GM23338 (cell line): ENCODE measurements at regions not wholly inside any gene's neighbourhood (a gene's known extent, or its start where the extent isn't known, plus 50 kb on each side); places are given as distances from the start of the nearest gene placed in this dataset.

Source experiments
- ATAC-seq: fragments of 200-7000 bp; cut with Tn5 transposase; 3 replicates; pipeline ENCODE4 v1.9.1; 2020
- DNase-seq: peaks from one replicate; pipeline ENCODE4 v3.0.0-alpha.2; 2015; ENCODE audit warnings: low spot score
- H2AFZ ChIP-seq: fragments of 200-600 bp; sonication (generic); 2 replicates; pipeline ENCODE4 v1.8.0; 2016; ENCODE audit warnings: antibody characterized with exemption, mild to moderate bottlenecking, moderate library complexity
- H3F3A ChIP-seq: fragments of 200-600 bp; sonication (generic); replicated peaks from 2 replicates; pipeline ENCODE4 v1.8.0; 2017; ENCODE audit warnings: antibody characterized with exemption, mixed run types, low read depth
- H3K27ac ChIP-seq: fragments of 200-600 bp; sonication (generic); 2 replicates; pipeline ENCODE4 v1.6.1; 2016; ENCODE audit warnings: low read depth
- H3K27me3 ChIP-seq: fragments of 200-600 bp; sonication (generic); 2 replicates; pipeline ENCODE4 v1.8.0; 2016; ENCODE audit warnings: mild to moderate bottlenecking, mixed run types, moderate library complexity; ENCODE audit not compliant: insufficient read depth
- H3K36me3 ChIP-seq: fragments of 200-600 bp; sonication (generic); 2 replicates; pipeline ENCODE4 v1.8.0; 2016; ENCODE audit warnings: mild to moderate bottlenecking; ENCODE audit not compliant: insufficient read depth
- H3K4me1 ChIP-seq: fragments of 200-600 bp; sonication (generic); 2 replicates; pipeline ENCODE4 v1.8.0; 2016; ENCODE audit warnings: mild to moderate bottlenecking, moderate library complexity; ENCODE audit not compliant: insufficient read depth
- H3K4me2 ChIP-seq: fragments of 200-600 bp; sonication (generic); 2 replicates; pipeline ENCODE4 v1.7.1; 2017; ENCODE audit warnings: mixed run types
- H3K4me3 ChIP-seq: fragments of 200-600 bp; sonication (generic); 2 replicates; pipeline ENCODE4 v1.6.1; 2016; ENCODE audit warnings: mixed run types
- H3K79me2 ChIP-seq: fragments of 200-600 bp; sonication (generic); replicated peaks from 2 replicates; pipeline ENCODE4 v1.8.0; 2017; ENCODE audit warnings: mild to moderate bottlenecking; ENCODE audit not compliant: insufficient read depth
- H3K9me2 ChIP-seq: fragments of 200-600 bp; sonication (generic); 2 replicates; pipeline ENCODE4 v1.8.0; 2017; ENCODE audit not compliant: insufficient read depth
- H4K20me1 ChIP-seq: fragments of 200-600 bp; sonication (generic); replicated peaks from 2 replicates; pipeline ENCODE4 v1.8.0; 2017; ENCODE audit warnings: mild to moderate bottlenecking; ENCODE audit not compliant: insufficient read depth
- H3K27ac Mint-ChIP-seq: 2 replicates; pipeline ENCODE4 v1.8.0; 2020; ENCODE audit warnings: inconsistent platforms, mild to moderate bottlenecking, moderate library complexity, mixed read lengths
- H3K27me3 Mint-ChIP-seq: 3 replicates; pipeline ENCODE4 v1.8.0; 2022; ENCODE audit warnings: low read depth, mild to moderate bottlenecking, moderate library complexity, mixed read lengths, inconsistent platforms; ENCODE audit not compliant: insufficient read depth, poor library complexity
- H3K36me3 Mint-ChIP-seq: 3 replicates; pipeline ENCODE4 v1.8.0; 2021; ENCODE audit warnings: low read depth, mild to moderate bottlenecking, inconsistent platforms, moderate library complexity, mixed read lengths
- H3K4me1 Mint-ChIP-seq: 3 replicates; pipeline ENCODE4 v1.8.0; 2020; ENCODE audit warnings: mild to moderate bottlenecking, inconsistent platforms, mixed read lengths
- H3K4me3 Mint-ChIP-seq: 3 replicates; pipeline ENCODE4 v1.8.0; 2021; ENCODE audit warnings: moderate library complexity, mild to moderate bottlenecking, inconsistent platforms, mixed read lengths
- H3K9me3 Mint-ChIP-seq: 3 replicates; pipeline ENCODE4 v1.8.0; 2020; ENCODE audit warnings: moderate library complexity, mild to moderate bottlenecking, inconsistent platforms, mixed read lengths
- CREB1 ChIP-seq: fragments of 250-450 bp; sonication (Bioruptor Pico); IDR thresholded peaks from 2 replicates; pipeline ENCODE4 v1.5.0; 2020; ENCODE audit warnings: low read depth, mild to moderate bottlenecking, moderate library complexity
- ETS1 ChIP-seq: IDR thresholded peaks from 2 replicates; pipeline ENCODE4 v1.6.1; 2016; ENCODE audit warnings: antibody characterized with exemption
- EZH2 ChIP-seq: fragments of 200-600 bp; sonication (generic); IDR thresholded peaks from one replicate; pipeline ENCODE4 v1.8.0; 2017; ENCODE audit warnings: antibody characterized with exemption, mild to moderate bottlenecking, low read depth; ENCODE audit not compliant: unreplicated experiment
- EZH2phosphoT487 ChIP-seq: fragments of 200-600 bp; sonication (generic); IDR thresholded peaks from one replicate; pipeline ENCODE4 v1.8.1; 2018; ENCODE audit warnings: antibody characterized with exemption; ENCODE audit not compliant: unreplicated experiment
- JUNB ChIP-seq: IDR thresholded peaks from one replicate; pipeline ENCODE4 v1.6.1; 2016; ENCODE audit warnings: antibody characterized with exemption; ENCODE audit not compliant: unreplicated experiment
- POLR2AphosphoS5 ChIP-seq: IDR thresholded peaks from 2 replicates; pipeline ENCODE4 v1.6.1; 2016; ENCODE audit warnings: antibody characterized with exemption, low read depth
- STAT1 ChIP-seq: IDR thresholded peaks from one replicate; pipeline ENCODE4 v1.6.1; 2016; ENCODE audit warnings: antibody characterized with exemption; ENCODE audit not compliant: unreplicated experiment
- ZNF114 ChIP-seq: fragments of 250-450 bp; sonication (Bioruptor Pico); IDR thresholded peaks from 2 replicates; pipeline ENCODE4 v1.5.0; 2020; ENCODE audit warnings: mild to moderate bottlenecking, moderate library complexity
- ZNF462 ChIP-seq: fragments of 250-450 bp; sonication (Bioruptor Pico); IDR thresholded peaks from 2 replicates; pipeline ENCODE4 v1.5.0; 2020; ENCODE audit warnings: mild to moderate bottlenecking, moderate library complexity

- TF ChIP-seq ZNF462 (CRISPR knock-in tag) (no peak), EZH2phosphoT487 (no peak), EZH2 (no peak), JUNB (no peak)
Measured at GRCh38 chr16:82300374-82300951, 130.4 kb upstream of the MPHOSPH6 start (continued).

- H2AFZ ChIP-seq: no peak overlapping the region
- TF ChIP-seq ZNF462 (CRISPR knock-in tag) (no peak), ZNF114 (no peak), CREB1 (no peak), ETS1 (no peak), EZH2phosphoT487 (no peak), JUNB (no peak), STAT1 (no peak), POLR2AphosphoS5 (no peak), EZH2 (no peak)
Measured at GRCh38 chr16:82298472-82298871, 128.4 kb upstream of the MPHOSPH6 start.

More at GRCh38 chr16:82298472-82298871, 128.4 kb upstream of the MPHOSPH6 start:
- H3K27me3 Mint-ChIP-seq: peaks cover 5% of the 10 kb centered on the region
- H3K79me2 ChIP-seq: no peaks in the 10 kb centered on the region
- no peak overlapping the region for H3K4me2 ChIP-seq
- H3K4me1 ChIP-seq: no peaks in the 10 kb centered on the region
- ATAC-seq (no peak), DNase-seq (no peak)
- H3K27me3 ChIP-seq: no peaks in the 10 kb centered on the region
- no peak overlapping the region for H3K27ac ChIP-seq
- H3K36me3 Mint-ChIP-seq: no peaks in the 10 kb centered on the region
- H3K4me1 Mint-ChIP-seq: peaks cover 8% of the 10 kb centered on the region
- no peak overlapping the region for H3K4me3 Mint-ChIP-seq
- no peak overlapping the region for H3K27ac Mint-ChIP-seq
- H3F3A ChIP-seq: 0 out of 2 replicates have a peak, but pooled peaks cover 2% of the 10 kb centered on the region
- H3K9me3 Mint-ChIP-seq: no peaks in the 10 kb centered on the region
- no peak overlapping the region for H3K4me3 ChIP-seq
- no peaks in the 10 kb centered on the region for H4K20me1 ChIP-seq
- H3K9me2 ChIP-seq: no peaks in the 10 kb centered on the region
- H3K36me3 ChIP-seq: no peaks in the 10 kb centered on the region
